Neutrophil (primary cell): ENCODE measurements at regions not wholly inside any gene's neighbourhood (a gene's known extent, or its start where the extent isn't known, plus 50 kb on each side); places are given as distances from the start of the nearest gene placed in this dataset.

Experiments used
- H3K27ac ChIP-seq: fragments of 200-600 bp; sonication (generic); 2 replicates; pipeline ENCODE4 v1.5.1; 2016; ENCODE audit warnings: mild to moderate bottlenecking, moderate library complexity
- H3K27me3 ChIP-seq: fragments of 200-600 bp; sonication (generic); 2 replicates; pipeline ENCODE4 v1.6.0; 2016; ENCODE audit warnings: mild to moderate bottlenecking
- H3K36me3 ChIP-seq: fragments of 200-600 bp; sonication (generic); 2 replicates; pipeline ENCODE4 v1.5.1; 2017
- H3K4me1 ChIP-seq, 2 experiments: fragments of 200-600 bp in 1 of 2; sonication (generic) in 1 of 2; 1 replicate in 1 of 2; 2 replicates in 1 of 2; pipeline versions ENCODE4 v1.5.1 to v1.6.1; 2013 to 2016; ENCODE audit warnings: low read depth in 1 of 2, low read length in 1 of 2, mild to moderate bottlenecking in 1 of 2, moderate library complexity in 1 of 2; ENCODE audit not compliant: control insufficient read depth in 1 of 2, insufficient read depth in 1 of 2
- H3K4me3 ChIP-seq, 2 experiments: fragments of 200-600 bp in 1 of 2; sonication (generic) in 1 of 2; 1 replicate in 1 of 2; 2 replicates in 1 of 2; pipeline ENCODE4 v1.5.1; 2013 to 2016; ENCODE audit warnings: low read depth in 1 of 2, low read length in 1 of 2, mild to moderate bottlenecking in 1 of 2, moderate library complexity in 1 of 2
- H3K9me3 ChIP-seq: fragments of 200-600 bp; sonication (generic); 2 replicates; pipeline ENCODE4 v1.5.1; 2016
- TF ChIP-seq, protein P1 (sequence below): fragments of 200-600 bp; sonication (generic); IDR thresholded peaks from 2 replicates; pipeline ENCODE4 v1.5.1; 2016; ENCODE audit warnings: antibody characterized with exemption

DNA sequence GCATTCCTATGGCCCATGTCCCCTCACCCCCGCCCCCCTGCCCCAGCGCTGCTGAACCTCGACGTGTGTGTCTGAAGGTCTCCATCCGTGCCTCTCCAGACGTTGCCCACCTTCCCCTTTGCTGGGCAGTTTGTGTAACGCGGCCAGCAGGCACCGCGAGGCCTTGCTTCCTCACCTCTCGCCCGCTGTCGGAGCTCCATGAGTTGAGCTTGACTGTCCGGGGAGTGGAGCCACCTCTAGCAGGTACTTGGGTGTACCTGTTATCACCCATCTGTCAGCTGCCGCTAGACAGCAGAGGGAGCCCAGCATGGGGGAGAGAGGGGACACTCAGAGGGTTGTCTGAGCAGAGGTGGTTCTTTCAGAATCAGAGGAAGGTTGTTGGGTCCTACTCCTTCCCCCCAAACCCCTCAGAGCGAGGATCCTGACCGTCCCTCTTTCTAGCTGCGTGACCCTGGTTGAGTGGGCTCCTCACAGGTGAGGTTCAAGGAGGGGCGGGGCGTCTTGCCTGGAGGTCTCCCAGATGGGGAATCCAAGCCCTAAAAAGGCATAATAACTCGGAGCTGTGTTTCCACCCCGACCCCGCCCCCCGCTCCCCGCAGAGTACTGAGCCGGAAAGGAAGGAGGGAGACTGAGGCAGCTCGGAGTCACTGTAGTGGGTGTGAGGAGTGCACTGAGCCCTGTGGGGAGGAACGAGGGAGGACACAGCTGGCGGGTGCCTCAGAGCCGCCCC lies 184.7 kb downstream of the C9orf50 start:
- H3K9me3 ChIP-seq, result no peaks in the 10 kb centered on the region
- peaks cover 61% of the 10 kb centered on the region for H3K27me3 ChIP-seq
- H3K36me3 ChIP-seq, result no peaks in the 10 kb centered on the region
- TF ChIP-seq, protein P1, sequence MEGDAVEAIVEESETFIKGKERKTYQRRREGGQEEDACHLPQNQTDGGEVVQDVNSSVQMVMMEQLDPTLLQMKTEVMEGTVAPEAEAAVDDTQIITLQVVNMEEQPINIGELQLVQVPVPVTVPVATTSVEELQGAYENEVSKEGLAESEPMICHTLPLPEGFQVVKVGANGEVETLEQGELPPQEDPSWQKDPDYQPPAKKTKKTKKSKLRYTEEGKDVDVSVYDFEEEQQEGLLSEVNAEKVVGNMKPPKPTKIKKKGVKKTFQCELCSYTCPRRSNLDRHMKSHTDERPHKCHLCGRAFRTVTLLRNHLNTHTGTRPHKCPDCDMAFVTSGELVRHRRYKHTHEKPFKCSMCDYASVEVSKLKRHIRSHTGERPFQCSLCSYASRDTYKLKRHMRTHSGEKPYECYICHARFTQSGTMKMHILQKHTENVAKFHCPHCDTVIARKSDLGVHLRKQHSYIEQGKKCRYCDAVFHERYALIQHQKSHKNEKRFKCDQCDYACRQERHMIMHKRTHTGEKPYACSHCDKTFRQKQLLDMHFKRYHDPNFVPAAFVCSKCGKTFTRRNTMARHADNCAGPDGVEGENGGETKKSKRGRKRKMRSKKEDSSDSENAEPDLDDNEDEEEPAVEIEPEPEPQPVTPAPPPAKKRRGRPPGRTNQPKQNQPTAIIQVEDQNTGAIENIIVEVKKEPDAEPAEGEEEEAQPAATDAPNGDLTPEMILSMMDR, result no peak
- H3K4me1 ChIP-seq, result peaks cover 19 to 20% of the 10 kb centered on the region in 2 experiments
- no peak overlapping the region for H3K4me3 ChIP-seq
- no peak overlapping the region for H3K27ac ChIP-seq

DNA sequence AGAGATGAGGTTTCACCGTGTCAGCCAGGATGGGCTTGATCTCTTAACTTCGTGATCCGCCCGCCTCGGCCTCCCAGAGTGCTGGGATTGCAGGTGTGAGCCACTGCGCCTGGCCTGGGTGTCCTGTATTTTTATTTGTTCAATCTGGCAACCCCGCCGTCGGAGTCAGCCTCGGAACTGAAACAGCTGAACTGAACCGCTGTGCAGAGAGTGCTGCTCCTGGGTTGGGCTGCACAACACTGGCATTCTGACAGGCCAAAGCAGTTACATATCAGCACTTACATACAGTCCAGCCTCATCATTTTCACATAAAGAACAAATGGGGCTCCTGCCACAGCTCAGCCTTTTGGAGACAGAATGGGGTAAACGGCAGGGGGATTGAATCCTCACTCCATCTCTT lies 185.6 kb downstream of the C9orf50 start:
- no peak overlapping the region for H3K4me3 ChIP-seq
- H3K9me3 ChIP-seq, result no peaks in the 10 kb centered on the region
- H3K36me3 ChIP-seq, result no peaks in the 10 kb centered on the region
- H3K27me3 ChIP-seq, result peaks cover 52% of the 10 kb centered on the region
- TF ChIP-seq, protein P1, result no peak
- H3K4me1 ChIP-seq, result peaks cover 19 to 20% of the 10 kb centered on the region in 2 experiments
- H3K27ac ChIP-seq, result no peak overlapping the region

DNA sequence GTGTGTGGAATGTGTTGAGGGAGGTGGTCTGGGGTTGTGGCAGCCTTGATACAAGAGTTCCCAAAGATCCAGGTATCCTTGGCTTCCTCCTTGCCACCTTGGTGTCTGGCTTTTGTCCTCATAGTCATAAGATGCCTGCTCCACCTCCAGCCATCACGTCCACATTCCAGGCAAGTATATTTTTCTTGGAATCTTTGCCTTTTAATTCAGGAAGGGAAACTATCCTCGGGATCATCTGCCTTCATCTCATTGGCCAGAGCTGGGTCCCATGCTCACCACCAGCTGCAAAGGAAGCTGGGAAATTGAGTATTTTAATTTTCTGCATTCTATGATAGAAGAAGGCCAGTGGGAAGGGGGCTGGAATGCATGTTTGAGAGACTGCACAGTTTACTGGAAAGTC lies 186.7 kb downstream of the C9orf50 start:
- Histone ChIP-seq H3K27me3 (peaks cover 41% of the 10 kb centered on the region), H3K9me3 (no peaks in the 10 kb centered on the region), H3K4me1 (peaks cover 19 to 20% of the 10 kb centered on the region in 2 experiments), H3K4me3 (no peak overlapping the region), H3K27ac (no peak overlapping the region), H3K36me3 (no peaks in the 10 kb centered on the region)
- TF ChIP-seq, protein P1, result no peak

DNA sequence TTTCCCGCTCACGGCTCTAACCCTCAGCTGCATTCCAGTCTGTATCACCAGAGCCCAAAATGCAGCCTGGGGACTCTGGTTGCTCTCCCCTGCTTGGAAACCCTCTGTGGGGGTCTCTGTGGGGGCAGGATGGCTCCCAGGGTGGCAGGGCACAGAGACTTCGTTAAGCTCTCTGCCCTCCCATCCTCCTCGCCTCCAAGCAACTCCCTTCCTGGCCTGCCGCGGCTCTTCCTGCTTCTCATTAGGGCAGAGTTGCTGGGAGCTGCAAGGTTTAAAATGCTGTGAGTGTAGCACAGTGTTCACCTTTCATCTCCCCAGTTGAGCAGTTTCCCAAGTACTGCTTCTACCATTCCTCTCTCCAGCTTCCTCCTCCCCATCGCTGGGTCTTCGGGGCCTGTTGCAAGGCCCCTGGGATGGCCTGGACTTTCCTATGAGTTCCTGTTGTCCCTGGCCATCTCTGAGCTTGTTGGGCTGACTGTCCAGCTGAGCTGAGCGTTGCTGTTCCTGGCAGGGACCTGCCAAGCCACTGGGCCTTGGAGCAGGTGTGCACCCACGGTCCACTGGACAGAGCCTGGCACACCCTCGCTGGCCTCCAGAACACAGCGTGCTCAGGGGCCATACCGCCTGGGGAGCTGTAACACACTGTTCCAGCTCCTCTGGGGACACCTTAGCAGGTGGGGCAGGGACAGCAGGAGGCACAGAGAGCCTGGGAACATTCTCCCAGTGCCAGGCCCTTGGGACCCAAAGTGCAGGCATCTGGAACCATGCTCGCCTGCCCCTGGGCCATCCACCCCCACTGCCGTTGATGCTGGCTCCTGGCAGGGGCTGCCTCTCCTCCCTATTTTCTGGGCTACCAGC lies 188.4 kb downstream of the C9orf50 start:
- peaks cover 24% of the 10 kb centered on the region for H3K27me3 ChIP-seq
- no peaks in the 10 kb centered on the region for H3K36me3 ChIP-seq
- H3K4me3 ChIP-seq, result no peak overlapping the region
- no peaks in the 10 kb centered on the region for H3K9me3 ChIP-seq
- TF ChIP-seq, protein P1, result no peak
- peaks cover 7 to 9% of the 10 kb centered on the region in 2 experiments for H3K4me1 ChIP-seq
- H3K27ac ChIP-seq, result no peak overlapping the region

DNA sequence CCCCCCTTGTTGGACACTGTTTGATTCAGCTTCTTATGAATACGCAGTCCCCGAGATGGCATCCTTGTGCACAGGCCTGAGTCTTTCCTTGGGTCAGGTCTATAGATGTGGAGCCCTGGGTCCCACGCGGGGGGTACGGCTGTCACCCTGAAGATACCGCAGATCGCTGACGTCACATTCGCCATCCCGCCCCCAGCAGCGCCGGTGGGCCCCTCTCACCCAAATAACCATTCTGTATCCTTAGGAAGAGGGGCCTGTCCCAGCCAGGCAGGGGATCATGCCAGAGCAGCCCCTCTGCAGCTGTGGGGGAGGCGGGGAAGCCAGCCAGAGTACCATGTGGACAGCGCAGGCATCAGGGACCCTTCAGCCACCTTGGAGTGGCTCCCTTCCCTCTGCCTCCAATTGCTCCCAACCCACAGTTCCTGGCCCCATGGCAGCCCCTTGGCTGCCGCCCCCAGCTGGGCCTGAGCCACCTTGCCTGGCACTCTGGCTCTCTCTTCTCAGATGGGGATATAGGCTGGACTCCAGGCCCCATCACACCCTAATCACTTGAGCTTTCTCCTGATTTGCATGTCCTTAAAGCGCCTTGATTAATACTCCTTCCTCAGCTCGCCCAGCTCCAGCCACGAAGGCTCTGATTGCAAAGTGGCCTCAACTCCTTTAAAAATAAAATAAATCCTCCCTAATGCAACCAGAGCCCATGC lies 189.8 kb downstream of the C9orf50 start:
- no peak overlapping the region for H3K4me3 ChIP-seq
- H3K9me3 ChIP-seq, result no peaks in the 10 kb centered on the region
- TF ChIP-seq, protein P1, result no peak
- no peak overlapping the region for H3K27ac ChIP-seq
- peaks cover 10% of the 10 kb centered on the region for H3K27me3 ChIP-seq
- H3K4me1 ChIP-seq, result no peaks in the 10 kb centered on the region
- no peaks in the 10 kb centered on the region for H3K36me3 ChIP-seq
